HG02610 (cell line): ENCODE measurements at regions not wholly inside any gene's neighbourhood (a gene's known extent, or its start where the extent isn't known, plus 50 kb on each side); places are given as distances from the start of the nearest gene placed in this dataset.

Experiments used
- ATAC-seq: cut with Tn5 transposase; IDR thresholded peaks from one replicate; pipeline ENCODE4 v1.9.1; 2021; ENCODE audit warnings: mild to moderate bottlenecking, moderate library complexity; ENCODE audit not compliant: unreplicated experiment

- no peak for ATAC-seq
These were observed 237.1 kb downstream of the TTC32 start for GRCh38 chr2:19664646-19665045.

GRCh38 chr2:19659024-19659792, 242.6 kb downstream of the TTC32 start:
- ATAC-seq, result no peak

- ATAC-seq, result no peak
These were observed 245.8 kb downstream of the TTC32 start for GRCh38 chr2:19656011-19656410.

GRCh38 chr2:19654310-19655090, 247.3 kb downstream of the TTC32 start:
- no peak for ATAC-seq

- ATAC-seq, result no peak
These were observed 248.3 kb downstream of the TTC32 start for GRCh38 chr2:19653509-19653908.

GRCh38 chr2:19652811-19653210, 249.0 kb downstream of the TTC32 start:
- no peak for ATAC-seq

GRCh38 chr2:19651466-19651865, 250.3 kb downstream of the TTC32 start:
- ATAC-seq, result no peak

GRCh38 chr2:19649785-19650380, 251.9 kb downstream of the TTC32 start:
- ATAC-seq, result no peak

GRCh38 chr2:19649142-19649541, 252.6 kb downstream of the TTC32 start:
- no peak for ATAC-seq

GRCh38 chr2:19648583-19648982, 253.2 kb downstream of the TTC32 start:
- ATAC-seq, result no peak

GRCh38 chr2:19646987-19647386, 254.8 kb downstream of the TTC32 start:
- no peak for ATAC-seq

GRCh38 chr2:19644763-19645162, 257.0 kb downstream of the TTC32 start:
- no peak for ATAC-seq

GRCh38 chr2:19643117-19643518, 258.7 kb downstream of the TTC32 start:
- peak; percentile 70 for ATAC-seq

- ATAC-seq, result no peak
These were observed 259.3 kb downstream of the TTC32 start for GRCh38 chr2:19642501-19642900.

- ATAC-seq, result no peak
These were observed 265.8 kb downstream of the TTC32 start for GRCh38 chr2:19635951-19636510.

GRCh38 chr2:19632403-19632991, 269.3 kb downstream of the TTC32 start:
- ATAC-seq, result no peak

- ATAC-seq, result no peak
These were observed 269.9 kb downstream of the TTC32 start for GRCh38 chr2:19631871-19632270.

- ATAC-seq, result no peak
These were observed 270.9 kb downstream of the TTC32 start for GRCh38 chr2:19630921-19631320.

- no peak for ATAC-seq
These were observed 268.9 kb upstream of the OSR1 start for GRCh38 chr2:19627359-19627758.

- ATAC-seq, result no peak
These were observed 265.1 kb upstream of the OSR1 start for GRCh38 chr2:19623488-19623887.

- ATAC-seq, result no peak
These were observed 258.9 kb upstream of the OSR1 start for GRCh38 chr2:19617257-19617848.
